Activated B cell treated with CpG ODN at 0.5 μM for 24 hours (primary cell): ENCODE measurements at regions not wholly inside any gene's neighbourhood (a gene's known extent, or its start where the extent isn't known, plus 50 kb on each side); places are given as distances from the start of the nearest gene placed in this dataset.

Experiments
- ATAC-seq: fragments of 200-7000 bp; cut with Tn5 transposase; one replicate; pipeline ENCODE4 v1.10.0; 2021; ENCODE audit warnings: low read depth, mild to moderate bottlenecking, moderate library complexity
- CTCF ChIA-PET: fragments of 350-600 bp; sonication (Branson Sonifier 250); formaldehyde crosslinking; loops from one replicate; lab custom pipeline; 2021; ENCODE audit warnings: antibody characterized with exemption; lab: Charles Lee
- POLR2A ChIA-PET: fragments of 350-600 bp; sonication (Branson Sonifier 250); formaldehyde crosslinking; loops from one replicate; lab custom pipeline; 2021; ENCODE audit warnings: antibody characterized with exemption; lab: Charles Lee
- DNase-seq: peaks from one replicate; pipeline ENCODE4 v3.0.0; 2022
- H3K27ac Mint-ChIP-seq: one replicate; pipeline ENCODE4 v1.8.0; 2020; ENCODE audit warnings: mixed read lengths
- H3K27me3 Mint-ChIP-seq: one replicate; pipeline ENCODE4 v1.8.0; 2021; ENCODE audit warnings: mixed read lengths
- H3K36me3 Mint-ChIP-seq: one replicate; pipeline ENCODE4 v1.8.0; 2021; ENCODE audit warnings: low read depth, mixed read lengths
- H3K4me1 Mint-ChIP-seq: one replicate; pipeline ENCODE4 v1.8.0; 2021; ENCODE audit warnings: mixed read lengths
- H3K4me3 Mint-ChIP-seq: one replicate; pipeline ENCODE4 v1.8.0; 2020; ENCODE audit warnings: mild to moderate bottlenecking, mixed read lengths
- H3K9me3 Mint-ChIP-seq: one replicate; pipeline ENCODE4 v1.8.0; 2020; ENCODE audit warnings: mixed read lengths
- intact Hi-C: fragments of 100-400 bp; cut with micrococcal nuclease; formaldehyde crosslinking; loops from one replicate; pipeline ENCODE4 v1.15.1; 2024
- TF ChIP-seq, protein P1 (sequence below): fragments of 200-600 bp; IDR thresholded peaks from one replicate; pipeline ENCODE4 v1.8.0; 2022; ENCODE audit warnings: antibody characterized with exemption, mild to moderate bottlenecking

DNA sequence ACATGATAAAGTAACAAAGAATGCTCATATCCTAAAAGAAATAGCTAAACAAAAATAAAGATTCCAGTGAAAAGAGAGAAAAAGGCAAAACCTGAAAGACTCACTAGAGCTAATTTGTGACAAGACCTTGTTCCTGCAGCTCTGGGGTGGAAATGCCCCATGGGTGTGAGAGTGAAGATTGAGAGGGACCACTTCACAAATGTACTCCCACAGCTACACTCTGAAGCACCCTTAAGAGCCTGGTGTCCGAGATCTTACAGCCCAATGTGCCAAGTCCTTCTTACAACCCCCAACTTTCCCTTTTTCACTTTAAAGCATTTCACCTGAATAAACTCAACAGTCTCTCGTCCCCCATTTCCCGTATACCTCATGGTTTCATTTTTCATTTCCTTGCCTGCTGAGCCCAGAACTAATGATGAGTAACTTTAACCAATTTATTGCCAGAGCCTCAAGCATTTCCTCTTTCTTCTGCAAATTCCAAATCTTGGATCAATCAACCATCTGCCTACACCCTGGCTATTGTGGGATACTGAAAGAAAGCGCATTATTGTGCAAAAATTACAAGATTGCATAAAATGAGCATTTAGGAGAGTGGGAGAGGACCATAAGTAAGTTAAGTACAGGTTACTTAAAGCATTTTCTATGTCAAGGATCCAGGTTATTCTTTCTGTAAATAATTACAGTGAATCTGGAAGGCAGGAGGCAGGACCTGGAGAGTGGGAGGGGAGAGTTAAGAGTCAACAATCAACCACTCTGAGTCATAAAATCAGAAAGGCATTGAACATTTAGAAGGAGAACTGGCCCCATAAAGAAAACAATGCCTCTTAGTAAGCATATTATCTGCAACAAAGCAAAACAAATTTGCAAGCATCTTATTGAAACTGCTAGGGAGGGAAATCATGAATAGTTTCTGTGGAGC lies 804.4 kb upstream of the CELF4 start:
- H3K27ac Mint-ChIP-seq: no peak overlapping the region
- ChIA-PET POLR2A (no interaction called here), CTCF (no interaction called here)
- DNase-seq (no peak), ATAC-seq (no peak)
- peaks cover 3% of the 10 kb centered on the region for H3K9me3 Mint-ChIP-seq
- no peak overlapping the region for H3K4me3 Mint-ChIP-seq
- TF ChIP-seq, protein P1, sequence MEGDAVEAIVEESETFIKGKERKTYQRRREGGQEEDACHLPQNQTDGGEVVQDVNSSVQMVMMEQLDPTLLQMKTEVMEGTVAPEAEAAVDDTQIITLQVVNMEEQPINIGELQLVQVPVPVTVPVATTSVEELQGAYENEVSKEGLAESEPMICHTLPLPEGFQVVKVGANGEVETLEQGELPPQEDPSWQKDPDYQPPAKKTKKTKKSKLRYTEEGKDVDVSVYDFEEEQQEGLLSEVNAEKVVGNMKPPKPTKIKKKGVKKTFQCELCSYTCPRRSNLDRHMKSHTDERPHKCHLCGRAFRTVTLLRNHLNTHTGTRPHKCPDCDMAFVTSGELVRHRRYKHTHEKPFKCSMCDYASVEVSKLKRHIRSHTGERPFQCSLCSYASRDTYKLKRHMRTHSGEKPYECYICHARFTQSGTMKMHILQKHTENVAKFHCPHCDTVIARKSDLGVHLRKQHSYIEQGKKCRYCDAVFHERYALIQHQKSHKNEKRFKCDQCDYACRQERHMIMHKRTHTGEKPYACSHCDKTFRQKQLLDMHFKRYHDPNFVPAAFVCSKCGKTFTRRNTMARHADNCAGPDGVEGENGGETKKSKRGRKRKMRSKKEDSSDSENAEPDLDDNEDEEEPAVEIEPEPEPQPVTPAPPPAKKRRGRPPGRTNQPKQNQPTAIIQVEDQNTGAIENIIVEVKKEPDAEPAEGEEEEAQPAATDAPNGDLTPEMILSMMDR: no peak
- H3K27me3 Mint-ChIP-seq: no peaks in the 10 kb centered on the region
- H3K4me1 Mint-ChIP-seq: no peaks in the 10 kb centered on the region
- intact Hi-C loops: no loop called here
- no peaks in the 10 kb centered on the region for H3K36me3 Mint-ChIP-seq

DNA sequence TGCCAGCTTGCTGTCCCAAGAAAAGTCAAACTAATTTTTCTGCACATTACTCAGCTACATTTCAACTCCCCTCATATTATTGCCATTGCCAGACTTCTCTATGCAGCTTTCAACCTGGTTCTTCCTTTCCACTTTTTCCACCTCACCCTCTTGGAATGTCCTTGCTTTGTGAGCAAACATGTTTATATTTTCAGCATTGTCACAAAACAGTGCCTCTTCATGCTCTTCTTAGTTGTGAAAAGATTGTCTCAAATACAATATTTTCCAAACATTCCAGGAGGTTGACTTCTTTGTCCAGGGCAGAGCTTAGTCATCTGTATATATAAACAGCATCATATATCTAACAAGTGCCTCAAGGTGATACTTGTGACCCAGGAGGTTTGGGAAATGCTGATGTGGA lies 803.3 kb upstream of the CELF4 start:
- TF ChIP-seq, protein P1: no peak
- H3K27ac Mint-ChIP-seq: no peak overlapping the region

DNA sequence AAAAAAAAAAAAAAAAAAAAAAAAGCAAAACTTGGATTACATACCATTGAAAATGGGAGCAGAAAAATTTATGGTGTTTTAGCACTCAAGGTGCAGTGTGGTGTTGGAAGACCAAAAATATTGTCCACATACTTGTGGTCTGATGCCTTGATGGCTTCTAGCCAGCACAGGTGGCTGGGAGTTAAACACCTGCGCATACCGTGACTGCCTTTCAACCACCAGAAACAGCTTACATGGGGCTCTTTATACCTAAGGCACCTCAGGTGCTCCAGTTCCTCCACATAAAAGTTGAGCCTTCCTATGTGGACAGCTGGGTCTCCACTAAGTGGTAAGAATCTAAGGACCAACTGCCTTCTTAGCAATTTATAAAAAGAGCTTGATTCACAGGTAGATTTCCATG lies 802.6 kb upstream of the CELF4 start:
- H3K4me1 Mint-ChIP-seq: no peaks in the 10 kb centered on the region
- DNase-seq: no peak
- no peak overlapping the region for H3K27ac Mint-ChIP-seq
- ChIA-PET CTCF (no interaction called here), POLR2A (interaction anchor here (0.7 kb wide), 1 partner anchor 1268 kb away, joined by 10 read pairs; no protein-coding TSS in a partner anchor)
- H3K4me3 Mint-ChIP-seq: no peak overlapping the region
- ATAC-seq: no peak
- H3K27me3 Mint-ChIP-seq: no peaks in the 10 kb centered on the region
- peaks cover 3% of the 10 kb centered on the region for H3K9me3 Mint-ChIP-seq
- intact Hi-C loops: no loop called here
- no peaks in the 10 kb centered on the region for H3K36me3 Mint-ChIP-seq
- TF ChIP-seq, protein P1: no peak

More for the DNA sequence above, 803.3 kb upstream of the CELF4 start:
- Mint-ChIP-seq H3K4me1 (no peaks in the 10 kb centered on the region), H3K27me3 (no peaks in the 10 kb centered on the region), H3K4me3 (no peak overlapping the region), H3K36me3 (no peaks in the 10 kb centered on the region), H3K9me3 (peaks cover 3% of the 10 kb centered on the region)
- POLR2A ChIA-PET: no interaction called here
- ATAC-seq: no peak
- no peak for DNase-seq
- CTCF ChIA-PET: no interaction called here
- intact Hi-C loops: no loop called here

DNA sequence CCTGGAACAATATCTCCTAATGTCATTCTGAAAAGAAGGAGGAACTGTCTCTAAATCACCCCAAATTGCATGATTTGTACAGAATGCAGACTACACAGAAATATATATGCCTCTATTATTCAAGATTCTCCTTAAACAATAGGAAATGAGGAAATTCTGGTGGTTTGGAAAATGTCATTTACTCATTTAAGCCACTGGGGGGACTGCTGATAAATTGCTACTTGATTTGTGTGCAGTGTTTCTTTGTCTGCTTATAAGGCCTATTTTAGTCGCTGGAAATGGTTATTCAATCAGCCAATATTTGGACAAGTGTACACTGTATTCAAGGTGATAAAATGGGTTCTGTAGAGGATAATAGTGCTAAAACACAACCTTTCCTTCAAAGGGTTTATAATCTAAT lies 801.9 kb upstream of the CELF4 start:
- TF ChIP-seq, protein P1: no peak
- POLR2A ChIA-PET: interaction anchor here (0.7 kb wide), 1 partner anchor 1269 kb away, joined by 10 read pairs; no protein-coding TSS in a partner anchor
- DNase-seq: no peak
- no peaks in the 10 kb centered on the region for H3K4me1 Mint-ChIP-seq
- ATAC-seq: no peak
- no peaks in the 10 kb centered on the region for H3K27me3 Mint-ChIP-seq
- CTCF ChIA-PET: no interaction called here
- H3K27ac Mint-ChIP-seq: no peak overlapping the region
- no peak overlapping the region for H3K4me3 Mint-ChIP-seq
- intact Hi-C loops: no loop called here
- H3K36me3 Mint-ChIP-seq: no peaks in the 10 kb centered on the region
- peaks cover 3% of the 10 kb centered on the region for H3K9me3 Mint-ChIP-seq

DNA sequence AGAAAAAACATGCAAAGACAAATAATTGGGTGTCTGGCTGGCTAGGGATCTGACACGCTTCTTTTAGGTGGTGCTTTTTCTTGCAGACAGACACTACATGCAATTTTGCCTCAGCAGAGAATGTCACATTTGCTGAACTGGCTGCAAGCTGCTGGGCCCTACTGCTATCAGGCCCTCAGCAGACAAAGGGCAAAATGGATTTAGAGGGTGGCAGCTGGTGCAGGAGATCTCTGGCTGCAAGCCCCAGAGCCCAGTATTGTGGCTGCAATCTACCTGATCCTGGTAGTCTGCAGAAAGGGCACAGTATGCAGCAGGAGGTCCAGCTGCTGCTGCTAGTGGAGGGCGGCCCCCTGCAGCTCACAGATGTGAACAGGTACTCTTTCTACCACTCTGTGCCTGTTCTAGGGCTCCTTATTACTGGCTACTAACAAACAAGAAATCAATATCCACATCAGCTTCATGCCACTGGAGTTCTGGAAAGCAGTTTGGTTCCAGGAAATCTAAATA lies 796.7 kb upstream of the CELF4 start:
- POLR2A ChIA-PET: no interaction called here
- Mint-ChIP-seq H3K4me3 (no peak overlapping the region), H3K36me3 (no peaks in the 10 kb centered on the region), H3K9me3 (peaks cover 3% of the 10 kb centered on the region), H3K27ac (no peak overlapping the region), H3K4me1 (no peaks in the 10 kb centered on the region), H3K27me3 (no peaks in the 10 kb centered on the region)
- intact Hi-C loops: no loop called here
- TF ChIP-seq, protein P1: no peak
- DNase-seq (no peak), ATAC-seq (no peak)
- CTCF ChIA-PET: no interaction called here
